ENCODE measurements at regions not wholly inside any gene's neighbourhood (a gene's known extent, or its start where the extent isn't known, plus 50 kb on each side); places are given as distances from the start of the nearest gene placed in this dataset.

- TF ChIP-seq POLR2AphosphoS5 (IDR thresholded peaks at IDR 0.05) (no peak), EP300 (IDR thresholded peaks at IDR 0.05; ENCODE audit: low read depth) (no peak), CTCF (IDR thresholded peaks at IDR 0.05) (no peak)
These were observed 301.1 kb downstream of the INHBA start for GRCh38 chr7:41401833-41402232.
